Sigmoid colon (tissue), 3 donors: ENCODE measurements at regions not wholly inside any gene's neighbourhood (a gene's known extent, or its start where the extent isn't known, plus 50 kb on each side); places are given as distances from the start of the nearest gene placed in this dataset.

ENCODE experiments used
- POLR2A ChIP-seq, 2 donors: fragments of 450-650 bp; IDR thresholded peaks; one replicate each; pipeline ENCODE4 v1.6.1; 2016; ENCODE audit warnings: antibody characterized with exemption in 2 of 2, mild to moderate bottlenecking in 2 of 2, moderate library complexity in 2 of 2
- TF ChIP-seq, protein P1 (sequence below), 4 experiments: fragments of 450-650 bp in 3 of 4; fragments of 200-600 bp in 1 of 4; IDR thresholded peaks; one replicate each; pipeline ENCODE4 v1.5.1; 2016 to 2019; ENCODE audit warnings: antibody characterized with exemption in 4 of 4, mild to moderate bottlenecking in 3 of 4, moderate library complexity in 2 of 4

DNA sequence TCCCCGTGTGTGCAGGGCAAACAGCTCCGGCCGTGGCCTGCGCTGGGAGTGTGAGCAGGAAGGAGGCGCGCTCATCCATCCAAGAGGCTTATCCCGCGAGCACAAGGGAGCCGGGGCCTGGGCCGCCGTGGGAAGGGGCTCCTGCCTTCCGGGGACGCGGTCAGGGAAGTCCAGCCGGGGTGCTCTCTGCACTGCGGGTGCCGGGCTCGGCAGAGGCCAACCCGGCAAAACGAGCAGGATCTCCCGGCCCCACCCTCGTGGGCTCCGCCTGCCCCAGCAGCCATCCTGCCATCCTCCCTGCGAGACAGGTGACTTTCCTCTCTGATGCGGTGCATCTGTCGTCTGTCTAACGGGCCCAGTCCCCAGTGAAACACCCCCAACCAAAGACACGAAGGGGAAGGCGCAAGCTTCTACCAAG, 244.2 kb downstream of the AUH start:
- TF ChIP-seq, protein P1, sequence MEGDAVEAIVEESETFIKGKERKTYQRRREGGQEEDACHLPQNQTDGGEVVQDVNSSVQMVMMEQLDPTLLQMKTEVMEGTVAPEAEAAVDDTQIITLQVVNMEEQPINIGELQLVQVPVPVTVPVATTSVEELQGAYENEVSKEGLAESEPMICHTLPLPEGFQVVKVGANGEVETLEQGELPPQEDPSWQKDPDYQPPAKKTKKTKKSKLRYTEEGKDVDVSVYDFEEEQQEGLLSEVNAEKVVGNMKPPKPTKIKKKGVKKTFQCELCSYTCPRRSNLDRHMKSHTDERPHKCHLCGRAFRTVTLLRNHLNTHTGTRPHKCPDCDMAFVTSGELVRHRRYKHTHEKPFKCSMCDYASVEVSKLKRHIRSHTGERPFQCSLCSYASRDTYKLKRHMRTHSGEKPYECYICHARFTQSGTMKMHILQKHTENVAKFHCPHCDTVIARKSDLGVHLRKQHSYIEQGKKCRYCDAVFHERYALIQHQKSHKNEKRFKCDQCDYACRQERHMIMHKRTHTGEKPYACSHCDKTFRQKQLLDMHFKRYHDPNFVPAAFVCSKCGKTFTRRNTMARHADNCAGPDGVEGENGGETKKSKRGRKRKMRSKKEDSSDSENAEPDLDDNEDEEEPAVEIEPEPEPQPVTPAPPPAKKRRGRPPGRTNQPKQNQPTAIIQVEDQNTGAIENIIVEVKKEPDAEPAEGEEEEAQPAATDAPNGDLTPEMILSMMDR (IDR thresholded peaks at IDR 0.05) = no peak
- TF ChIP-seq POLR2A (IDR thresholded peaks at IDR 0.05) = no peak
